ENCODE measurements at regions not wholly inside any gene's neighbourhood (a gene's known extent, or its start where the extent isn't known, plus 50 kb on each side); places are given as distances from the start of the nearest gene placed in this dataset.

GRCh38 chr20:63106765-63107448 is 100.1 kb upstream of the BHLHE23 start:
- TF ChIP-seq CREB1 (IDR thresholded peaks at IDR 0.05; ENCODE audit: low read depth) (no peak), TEAD4 (IDR thresholded peaks at IDR 0.05) (no peak), ZBTB7A (IDR thresholded peaks at IDR 0.05; ENCODE audit: low read depth) (no peak), RAD21 (IDR thresholded peaks at IDR 0.05; ENCODE audit: low read depth) (no peak), TCF12 (IDR thresholded peaks at IDR 0.05; ENCODE audit: low read depth) (no peak), TAF1 (IDR thresholded peaks at IDR 0.05; ENCODE audit: low read depth) (no peak), CEBPB (IDR thresholded peaks at IDR 0.05) (no peak), EGR1 (IDR thresholded peaks at IDR 0.05) (no peak), YY1 (IDR thresholded peaks at IDR 0.05; ENCODE audit: low read depth) (no peak), EP300 (IDR thresholded peaks at IDR 0.05; ENCODE audit: borderline replicate concordance) (no peak), NFIC (IDR thresholded peaks at IDR 0.05) (no peak), FOXM1 (IDR thresholded peaks at IDR 0.05; ENCODE audit: borderline replicate concordance, low read depth) (no peak)
- TF ChIP-seq, protein P1, sequence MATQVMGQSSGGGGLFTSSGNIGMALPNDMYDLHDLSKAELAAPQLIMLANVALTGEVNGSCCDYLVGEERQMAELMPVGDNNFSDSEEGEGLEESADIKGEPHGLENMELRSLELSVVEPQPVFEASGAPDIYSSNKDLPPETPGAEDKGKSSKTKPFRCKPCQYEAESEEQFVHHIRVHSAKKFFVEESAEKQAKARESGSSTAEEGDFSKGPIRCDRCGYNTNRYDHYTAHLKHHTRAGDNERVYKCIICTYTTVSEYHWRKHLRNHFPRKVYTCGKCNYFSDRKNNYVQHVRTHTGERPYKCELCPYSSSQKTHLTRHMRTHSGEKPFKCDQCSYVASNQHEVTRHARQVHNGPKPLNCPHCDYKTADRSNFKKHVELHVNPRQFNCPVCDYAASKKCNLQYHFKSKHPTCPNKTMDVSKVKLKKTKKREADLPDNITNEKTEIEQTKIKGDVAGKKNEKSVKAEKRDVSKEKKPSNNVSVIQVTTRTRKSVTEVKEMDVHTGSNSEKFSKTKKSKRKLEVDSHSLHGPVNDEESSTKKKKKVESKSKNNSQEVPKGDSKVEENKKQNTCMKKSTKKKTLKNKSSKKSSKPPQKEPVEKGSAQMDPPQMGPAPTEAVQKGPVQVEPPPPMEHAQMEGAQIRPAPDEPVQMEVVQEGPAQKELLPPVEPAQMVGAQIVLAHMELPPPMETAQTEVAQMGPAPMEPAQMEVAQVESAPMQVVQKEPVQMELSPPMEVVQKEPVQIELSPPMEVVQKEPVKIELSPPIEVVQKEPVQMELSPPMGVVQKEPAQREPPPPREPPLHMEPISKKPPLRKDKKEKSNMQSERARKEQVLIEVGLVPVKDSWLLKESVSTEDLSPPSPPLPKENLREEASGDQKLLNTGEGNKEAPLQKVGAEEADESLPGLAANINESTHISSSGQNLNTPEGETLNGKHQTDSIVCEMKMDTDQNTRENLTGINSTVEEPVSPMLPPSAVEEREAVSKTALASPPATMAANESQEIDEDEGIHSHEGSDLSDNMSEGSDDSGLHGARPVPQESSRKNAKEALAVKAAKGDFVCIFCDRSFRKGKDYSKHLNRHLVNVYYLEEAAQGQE (IDR thresholded peaks at IDR 0.05; ENCODE audit: low read depth) = no peak
- TF ChIP-seq, protein P2, sequence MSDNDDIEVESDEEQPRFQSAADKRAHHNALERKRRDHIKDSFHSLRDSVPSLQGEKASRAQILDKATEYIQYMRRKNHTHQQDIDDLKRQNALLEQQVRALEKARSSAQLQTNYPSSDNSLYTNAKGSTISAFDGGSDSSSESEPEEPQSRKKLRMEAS (IDR thresholded peaks at IDR 0.05) = no peak
- TF ChIP-seq, protein P3, sequence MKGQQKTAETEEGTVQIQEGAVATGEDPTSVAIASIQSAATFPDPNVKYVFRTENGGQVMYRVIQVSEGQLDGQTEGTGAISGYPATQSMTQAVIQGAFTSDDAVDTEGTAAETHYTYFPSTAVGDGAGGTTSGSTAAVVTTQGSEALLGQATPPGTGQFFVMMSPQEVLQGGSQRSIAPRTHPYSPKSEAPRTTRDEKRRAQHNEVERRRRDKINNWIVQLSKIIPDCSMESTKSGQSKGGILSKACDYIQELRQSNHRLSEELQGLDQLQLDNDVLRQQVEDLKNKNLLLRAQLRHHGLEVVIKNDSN (IDR thresholded peaks at IDR 0.05) = no peak

DNA sequence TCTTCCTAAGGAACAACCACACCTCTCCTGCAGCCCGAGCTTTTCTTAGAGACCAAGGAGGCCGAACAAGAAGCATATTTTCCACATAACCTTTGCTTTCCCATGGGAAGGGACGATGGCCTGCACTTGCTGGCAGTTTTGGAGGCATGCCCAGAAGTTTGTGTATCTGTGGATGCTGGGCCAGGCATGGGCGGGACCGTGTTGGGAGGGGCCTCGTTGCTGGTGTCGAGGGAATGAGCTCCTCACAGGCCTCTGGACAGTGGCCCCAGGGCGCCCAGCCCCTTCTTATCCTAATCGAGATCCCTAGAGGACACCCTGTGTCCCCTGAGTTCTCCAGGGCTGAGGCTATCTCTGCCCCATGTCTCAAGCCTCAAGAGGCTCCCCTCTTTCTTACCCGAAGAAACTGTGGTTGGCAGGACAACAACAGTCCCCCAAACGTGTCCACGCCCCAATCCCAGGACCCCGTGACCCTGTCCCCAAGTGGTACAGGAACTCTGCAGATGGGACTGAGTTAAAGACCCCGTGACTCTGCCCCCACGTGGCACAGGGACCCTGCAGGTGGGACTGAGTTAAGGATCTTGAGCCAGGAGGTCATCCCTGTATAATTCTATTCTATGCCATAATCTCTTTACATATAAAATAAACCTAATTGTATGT is 99.5 kb upstream of the BHLHE23 start:
- TF ChIP-seq CEBPB (IDR thresholded peaks at IDR 0.05) (no peak), ZBTB7A (IDR thresholded peaks at IDR 0.05; ENCODE audit: low read depth) (no peak), EP300 (IDR thresholded peaks at IDR 0.05; ENCODE audit: borderline replicate concordance) (no peak), TCF12 (IDR thresholded peaks at IDR 0.05; ENCODE audit: low read depth) (no peak)

DNA sequence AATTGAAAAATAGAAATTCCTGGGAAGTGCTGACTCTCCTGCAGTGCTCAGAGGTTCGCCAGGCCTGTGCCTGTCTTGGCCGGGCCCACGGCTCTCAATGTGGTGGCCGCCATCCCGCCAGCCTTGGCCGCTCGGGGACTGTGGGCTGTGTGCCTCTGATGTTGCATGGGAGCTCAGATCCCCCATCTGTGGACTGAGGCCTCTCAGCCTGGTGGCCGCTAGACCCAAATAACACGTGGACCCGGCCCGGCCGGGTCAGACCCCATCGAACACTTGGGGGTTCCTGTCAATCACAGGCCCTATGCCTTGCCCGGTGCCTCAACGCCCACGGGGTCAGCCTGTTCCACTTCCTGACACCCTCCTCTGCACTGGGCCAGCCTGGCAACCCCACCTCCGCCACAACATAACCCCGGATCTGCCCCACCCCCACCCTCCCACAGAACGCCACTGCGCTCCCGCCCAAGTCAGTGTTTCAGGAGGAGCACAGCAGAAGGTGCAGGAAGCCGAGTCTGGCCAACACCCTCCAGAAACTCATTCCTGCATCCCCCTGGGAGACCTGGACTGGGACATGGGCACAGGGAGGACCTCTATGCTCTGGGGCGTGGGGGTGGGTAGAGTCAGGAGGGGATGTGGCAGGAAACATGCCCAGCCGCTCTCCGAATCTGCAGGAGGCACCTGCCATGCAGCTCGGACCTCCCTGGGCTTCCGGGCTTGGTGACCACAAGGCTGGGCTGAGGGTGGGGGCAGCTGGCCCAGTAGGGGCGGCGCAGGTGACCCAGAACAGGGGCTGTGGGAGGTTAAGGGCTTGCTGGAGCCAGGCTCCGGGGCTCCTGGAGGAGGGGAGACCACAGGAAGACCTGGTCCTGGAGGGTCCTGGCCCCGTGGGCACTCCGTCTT is 98.7 kb upstream of the BHLHE23 start:
- TF ChIP-seq, protein P2 (IDR thresholded peaks at IDR 0.05) = no peak
- TF ChIP-seq, protein P1 (IDR thresholded peaks at IDR 0.05; ENCODE audit: low read depth) = no peak
- TF ChIP-seq CEBPB (IDR thresholded peaks at IDR 0.05) (no peak), TEAD4 (IDR thresholded peaks at IDR 0.05) (no peak), EGR1 (IDR thresholded peaks at IDR 0.05) (no peak)

GRCh38 chr20:63104312-63105181 is 97.8 kb upstream of the BHLHE23 start:
- TF ChIP-seq CREB1 (IDR thresholded peaks at IDR 0.05; ENCODE audit: low read depth) = no peak
- no peak for TF ChIP-seq FOXM1 (IDR thresholded peaks at IDR 0.05; ENCODE audit: borderline replicate concordance, low read depth)
- TF ChIP-seq, protein P2 (IDR thresholded peaks at IDR 0.05) = no peak
- TF ChIP-seq EGR1 (IDR thresholded peaks at IDR 0.05) = no peak
- no peak for TF ChIP-seq RAD21 (IDR thresholded peaks at IDR 0.05; ENCODE audit: low read depth)
- TF ChIP-seq, protein P3 (IDR thresholded peaks at IDR 0.05) = no peak
- TF ChIP-seq EP300 (IDR thresholded peaks at IDR 0.05; ENCODE audit: borderline replicate concordance) = no peak
- no peak for TF ChIP-seq TCF12 (IDR thresholded peaks at IDR 0.05; ENCODE audit: low read depth)
- no peak for TF ChIP-seq CEBPB (IDR thresholded peaks at IDR 0.05)
- TF ChIP-seq, protein P1 (IDR thresholded peaks at IDR 0.05; ENCODE audit: low read depth) = no peak
- TF ChIP-seq NFIC (IDR thresholded peaks at IDR 0.05) = no peak
- TF ChIP-seq ZBTB7A (IDR thresholded peaks at IDR 0.05; ENCODE audit: low read depth) = no peak
- no peak for TF ChIP-seq YY1 (IDR thresholded peaks at IDR 0.05; ENCODE audit: low read depth)
- TF ChIP-seq TAF1 (IDR thresholded peaks at IDR 0.05; ENCODE audit: low read depth) = no peak
- no peak for TF ChIP-seq TEAD4 (IDR thresholded peaks at IDR 0.05)
